SK-N-SH (cell line): ENCODE measurements at regions not wholly inside any gene's neighbourhood (a gene's known extent, or its start where the extent isn't known, plus 50 kb on each side); places are given as distances from the start of the nearest gene placed in this dataset.

Experiments
- CTCF ChIA-PET: fragments of 300-600, 350-600 bp; formaldehyde crosslinking; extraction: SDS; loops from one replicate; lab custom pipeline; 2021; lab: Yijun Ruan, JAX
- POLR2A ChIA-PET: fragments of 350-600 bp; sonication (Branson Sonifier 250); formaldehyde crosslinking; extraction: SDS; loops from one replicate; lab custom pipeline; 2020; ENCODE audit warnings: antibody characterized with exemption, inconsistent platforms; lab: Yijun Ruan, JAX
- DNase-seq: peaks from one replicate; pipeline ENCODE4 v3.0.0; 2012
- H2AFZ ChIP-seq: fragments of 200-600 bp; sonication (generic); 2 replicates; pipeline ENCODE4 v1.8.1; 2016; ENCODE audit warnings: antibody characterized with exemption, mild to moderate bottlenecking, low read depth
- H3F3A ChIP-seq: fragments of 200-600 bp; sonication (generic); replicated peaks from 2 replicates; pipeline ENCODE3; 2016; ENCODE audit warnings: antibody characterized with exemption, mild to moderate bottlenecking; ENCODE audit not compliant: insufficient read depth
- H3K27ac ChIP-seq, 2 experiments: fragments of 200-500 bp in 1 of 2; fragments of 200-600 bp in 1 of 2; sonication (Bioruptor generic) in 1 of 2; sonication (generic), shearing (Covaris generic) in 1 of 2; 2 replicates each; pipeline versions ENCODE4 v1.5.1 to v1.6.1; 2014 to 2016; ENCODE audit warnings: low read depth in 2 of 2, inconsistent platforms in 1 of 2, low read length in 1 of 2, mild to moderate bottlenecking in 1 of 2, mixed read lengths in 1 of 2
- H3K27me3 ChIP-seq: fragments of 200-600 bp; sonication (generic), shearing (Covaris generic); 2 replicates; pipeline ENCODE4 v1.6.1; 2016; ENCODE audit warnings: mixed run types; ENCODE audit not compliant: insufficient read depth
- H3K36me3 ChIP-seq, 2 experiments: fragments of 200-500 bp in 1 of 2; fragments of 200-600 bp in 1 of 2; sonication (Bioruptor generic) in 1 of 2; sonication (generic) in 1 of 2; replicated peaks in 1 of 2; 2 replicates each; pipeline versions ENCODE3 to v1.5.1; 2014 to 2016; ENCODE audit warnings: low read length in 1 of 2, mild to moderate bottlenecking in 1 of 2; ENCODE audit not compliant: insufficient read depth in 2 of 2, control insufficient read depth in 1 of 2
- H3K4me1 ChIP-seq, 2 experiments: fragments of 200-500 bp in 1 of 2; fragments of 200-600 bp in 1 of 2; sonication (Bioruptor generic) in 1 of 2; sonication (generic), shearing (Covaris generic) in 1 of 2; 2 replicates each; pipeline versions ENCODE4 v1.5.1 to v1.6.1; 2014 to 2016; ENCODE audit warnings: low read depth in 1 of 2, low read length in 1 of 2, mixed run types in 1 of 2; ENCODE audit not compliant: insufficient read depth in 2 of 2, control insufficient read depth in 1 of 2
- H3K4me2 ChIP-seq: fragments of 200-600 bp; sonication (generic), shearing (Covaris generic); 2 replicates; pipeline ENCODE4 v1.6.1; 2017; ENCODE audit warnings: mixed run types
- H3K4me3 ChIP-seq, 2 experiments: fragments of 200-500 bp in 1 of 2; fragments of 200-600 bp in 1 of 2; sonication (Bioruptor generic) in 1 of 2; sonication (generic), shearing (Covaris generic) in 1 of 2; 2 replicates each; pipeline versions ENCODE4 v1.5.1 to v1.8.1; 2014 to 2016; ENCODE audit warnings: low read depth in 2 of 2, inconsistent platforms in 1 of 2, low read length in 1 of 2, mild to moderate bottlenecking in 1 of 2, mixed read lengths in 1 of 2, moderate library complexity in 1 of 2
- H3K79me2 ChIP-seq: fragments of 200-600 bp; sonication (generic); 2 replicates; pipeline ENCODE4 v1.8.1; 2017; ENCODE audit warnings: mild to moderate bottlenecking; ENCODE audit not compliant: insufficient read depth
- H3K9ac ChIP-seq: fragments of 200-600 bp; sonication (generic); 2 replicates; pipeline ENCODE4 v1.6.1; 2017; ENCODE audit warnings: mixed run types
- H3K9me2 ChIP-seq: fragments of 200-600 bp; sonication (generic); 2 replicates; pipeline ENCODE4 v1.6.1; 2017; ENCODE audit warnings: mixed run types
- H3K9me3 ChIP-seq: fragments of 200-600 bp; sonication (generic); 2 replicates; pipeline ENCODE4 v1.6.1; 2017; ENCODE audit warnings: mixed run types, mild to moderate bottlenecking, moderate library complexity
- H4K20me1 ChIP-seq: fragments of 200-600 bp; sonication (generic); 2 replicates; pipeline ENCODE4 v1.6.1; 2017; ENCODE audit warnings: mild to moderate bottlenecking, mixed run types; ENCODE audit not compliant: insufficient read depth
- EZH2phosphoT487 ChIP-seq: fragments of 200-600 bp; sonication (generic); IDR thresholded peaks from 2 replicates; pipeline ENCODE4 v1.6.1; 2017; ENCODE audit warnings: low read depth, mixed run types, mild to moderate bottlenecking, antibody characterized with exemption, moderate library complexity, borderline replicate concordance
- FOXJ3 ChIP-seq: sonication (generic); formaldehyde crosslinking; IDR thresholded peaks from 2 replicates; pipeline ENCODE4 v1.5.1; 2020; ENCODE audit warnings: mild to moderate bottlenecking, missing genetic modification reagents
- GABPA ChIP-seq: IDR thresholded peaks from 2 replicates; pipeline ENCODE4 v1.4.0; 2012; ENCODE audit warnings: low read depth, mild to moderate bottlenecking
- GATA2 ChIP-seq: sonication (generic); formaldehyde crosslinking; IDR thresholded peaks from 2 replicates; pipeline ENCODE4 v1.5.0; 2020; ENCODE audit warnings: mild to moderate bottlenecking, missing genetic modification reagents
- IRF3 ChIP-seq: fragments of 150-350 bp; IDR thresholded peaks from 2 replicates; pipeline ENCODE4 v1.6.1; 2016; ENCODE audit warnings: mild to moderate bottlenecking, low read depth, low read length
- MAX ChIP-seq: IDR thresholded peaks from 2 replicates; pipeline ENCODE4 v1.4.0; 2012; ENCODE audit warnings: low read depth
- NFIC ChIP-seq: IDR thresholded peaks from 2 replicates; pipeline ENCODE4 v1.4.0; 2012; ENCODE audit warnings: borderline replicate concordance
- RAD21 ChIP-seq: IDR thresholded peaks from 2 replicates; pipeline ENCODE4 v1.6.1; 2012; ENCODE audit warnings: mild to moderate bottlenecking, low read length
- REST ChIP-seq: IDR thresholded peaks from 2 replicates; pipeline ENCODE4 v1.6.1; 2012; ENCODE audit warnings: mild to moderate bottlenecking, low read depth, low read length, moderate library complexity
- RFX5 ChIP-seq: IDR thresholded peaks from 2 replicates; pipeline ENCODE4 v1.6.1; 2012; ENCODE audit warnings: mild to moderate bottlenecking, improper control_type of control experiment, low read length
- RXRA ChIP-seq: IDR thresholded peaks from 2 replicates; pipeline ENCODE4 v1.4.0; 2012; ENCODE audit warnings: low read depth, mild to moderate bottlenecking, borderline replicate concordance
- SIN3A ChIP-seq: IDR thresholded peaks from 2 replicates; pipeline ENCODE4 v1.6.1; 2012; ENCODE audit warnings: low read depth, mild to moderate bottlenecking, low read length, moderate library complexity, borderline replicate concordance
- SMC3 ChIP-seq: IDR thresholded peaks from 2 replicates; pipeline ENCODE4 v1.6.1; 2012; ENCODE audit warnings: low read depth, low read length, improper control_type of control experiment
- TAF1 ChIP-seq: IDR thresholded peaks from 2 replicates; pipeline ENCODE4 v1.6.1; 2012; ENCODE audit warnings: low read depth, mild to moderate bottlenecking, low read length, moderate library complexity, borderline replicate concordance
- TCF12 ChIP-seq: IDR thresholded peaks from 2 replicates; pipeline ENCODE4 v1.4.0; 2012
- USF1 ChIP-seq: IDR thresholded peaks from 2 replicates; pipeline ENCODE4 v1.4.0; 2012; ENCODE audit warnings: low read depth, borderline replicate concordance
- ZBTB33 ChIP-seq: IDR thresholded peaks from 2 replicates; pipeline ENCODE4 v1.4.0; 2012; ENCODE audit warnings: low read depth, borderline replicate concordance
- WGBS: methylation state at CpG from one replicate; pipeline ENCODE4 v1.1.6; 2017; ENCODE audit warnings: low lambda C conversion rate; 5-methylcytosine and 5-hydroxymethylcytosine counted together

- no peaks in the 10 kb centered on the region for H3K9me3 ChIP-seq
- H3K36me3 ChIP-seq, result no peaks in the 10 kb centered on the region
- no peak for TF ChIP-seq NFIC
- TF ChIP-seq RXRA, result no peak
- no peak for TF ChIP-seq IRF3
- TF ChIP-seq SIN3A, result no peak
- H3K4me1 ChIP-seq, result no peaks in the 10 kb centered on the region
- no peaks in the 10 kb centered on the region for H3K79me2 ChIP-seq
- H3K27me3 ChIP-seq, result no peaks in the 10 kb centered on the region
- no peak for DNase-seq
- no peaks in the 10 kb centered on the region for H3K9me2 ChIP-seq
- H3K9ac ChIP-seq, result no peak overlapping the region
- no peaks in the 10 kb centered on the region for H4K20me1 ChIP-seq
- ChIA-PET CTCF (no interaction called here), POLR2A (no interaction called here)
- no peak overlapping the region for H3K27ac ChIP-seq
- no peaks in the 10 kb centered on the region for H3F3A ChIP-seq
- 12% methylated on average over 2 of the region's 2 CpGs for WGBS
- H3K4me3 ChIP-seq, result no peak overlapping the region
- no peak overlapping the region for H2AFZ ChIP-seq
- H3K4me2 ChIP-seq, result no peak overlapping the region
These were observed 598.4 kb downstream of the GBA3 start for GRCh38 chr4:23291139-23291538.

- H3K36me3 ChIP-seq, result no peaks in the 10 kb centered on the region
- H3K4me3 ChIP-seq, result no peak overlapping the region
- H3F3A ChIP-seq, result no peaks in the 10 kb centered on the region
- no peaks in the 10 kb centered on the region for H3K9me3 ChIP-seq
- DNase-seq, result no peak
- no peaks in the 10 kb centered on the region for H3K9me2 ChIP-seq
- H3K9ac ChIP-seq, result no peak overlapping the region
- H3K79me2 ChIP-seq, result no peaks in the 10 kb centered on the region
- ChIA-PET CTCF (no interaction called here), POLR2A (no interaction called here)
- H4K20me1 ChIP-seq, result no peaks in the 10 kb centered on the region
- H3K27ac ChIP-seq, result no peak overlapping the region
- H2AFZ ChIP-seq, result no peak overlapping the region
- H3K4me1 ChIP-seq, result no peaks in the 10 kb centered on the region
- H3K27me3 ChIP-seq, result no peaks in the 10 kb centered on the region
- TF ChIP-seq GABPA (no peak), TAF1 (no peak), ZBTB33 (no peak), FOXJ3 (CRISPR knock-in tag) (no peak), USF1 (no peak), SMC3 (no peak), GATA2 (CRISPR knock-in tag) (no peak), EZH2phosphoT487 (no peak), SIN3A (no peak), RFX5 (no peak), TCF12 (no peak), MAX (no peak), RXRA (no peak), REST (no peak), RAD21 (no peak)
- WGBS, result 45% methylated on average over 3 of the region's 3 CpGs
- H3K4me2 ChIP-seq, result no peak overlapping the region
These were observed 597.9 kb downstream of the GBA3 start for GRCh38 chr4:23290656-23291055.
